IMR-90 (cell line): ENCODE measurements at regions not wholly inside any gene's neighbourhood (a gene's known extent, or its start where the extent isn't known, plus 50 kb on each side); places are given as distances from the start of the nearest gene placed in this dataset.

Experiments used
- ATAC-seq: fragments of 200-7000 bp; cut with Tn5 transposase; 2 replicates; pipeline ENCODE4 v1.9.1; 2020; ENCODE audit warnings: low read depth, mild to moderate bottlenecking, moderate library complexity
- BruUV-seq: library from RNA; stranded (reverse); fragments of 400-500 nt; replicated peaks from 2 replicates; lab custom pipeline; 2021; lab: Mats Ljungman, UMichigan
- CTCF ChIA-PET: fragments of 300-600 bp; formaldehyde crosslinking; extraction: SDS; loops from one replicate; lab custom pipeline; 2021; ENCODE audit warnings: antibody characterized with exemption; lab: Yijun Ruan, JAX
- POLR2A ChIA-PET: fragments of 300-600 bp; sonication (Branson Sonifier 250); formaldehyde crosslinking; loops from one replicate; lab custom pipeline; 2022; ENCODE audit warnings: antibody characterized with exemption; ENCODE audit not compliant: unreplicated experiment; lab: Charles Lee
- DNase-seq: peaks from one replicate; pipeline ENCODE4 v3.0.0; 2013
- H2AFZ ChIP-seq: replicated peaks from 2 replicates; pipeline ENCODE3; 2013; ENCODE audit warnings: low read length, mild to moderate bottlenecking; ENCODE audit not compliant: poor library complexity
- H2AK5ac ChIP-seq: 2 replicates; pipeline ENCODE4 v1.6.1; 2013; ENCODE audit warnings: low read depth, low read length, inconsistent platforms
- H2AK9ac ChIP-seq: replicated peaks from 2 replicates; pipeline ENCODE3; 2013; ENCODE audit warnings: mild to moderate bottlenecking, low read depth, low read length, moderate library complexity; ENCODE audit not compliant: poor library complexity
- H2BK120ac ChIP-seq: 2 replicates; pipeline ENCODE4 v1.6.1; 2013; ENCODE audit warnings: low read depth, low read length, inconsistent platforms
- H2BK15ac ChIP-seq: 3 replicates; pipeline ENCODE4 v1.6.1; 2013; ENCODE audit warnings: low read depth, low read length, inconsistent platforms
- H2BK20ac ChIP-seq: 2 replicates; pipeline ENCODE4 v1.6.1; 2013; ENCODE audit warnings: low read depth, mild to moderate bottlenecking, inconsistent platforms, low read length, moderate library complexity
- H2BK5ac ChIP-seq: 2 replicates; pipeline ENCODE4 v1.6.1; 2013; ENCODE audit warnings: mild to moderate bottlenecking, low read depth, low read length, inconsistent platforms; ENCODE audit not compliant: poor library complexity, severe bottlenecking
- H3K14ac ChIP-seq: replicated peaks from 2 replicates; pipeline ENCODE4 v1.6.1; 2013; ENCODE audit warnings: low read depth, low read length, inconsistent platforms
- H3K18ac ChIP-seq: 2 replicates; pipeline ENCODE4 v1.6.1; 2013; ENCODE audit warnings: low read depth, low read length, control low read depth
- H3K23ac ChIP-seq: 2 replicates; pipeline ENCODE4 v1.6.1; 2013; ENCODE audit warnings: low read depth, low read length, inconsistent platforms
- H3K27ac ChIP-seq: 2 replicates; pipeline ENCODE4 v1.5.1; 2013; ENCODE audit warnings: mild to moderate bottlenecking, control low read depth, low read length; ENCODE audit not compliant: insufficient read depth
- H3K27me3 ChIP-seq: 2 replicates; pipeline ENCODE4 v1.6.1; 2013; ENCODE audit warnings: low read length; ENCODE audit not compliant: control insufficient read depth, insufficient read depth
- H3K36me3 ChIP-seq: 2 replicates; pipeline ENCODE4 v1.6.1; 2013; ENCODE audit warnings: low read length, mixed read lengths; ENCODE audit not compliant: control insufficient read depth, insufficient read depth
- H3K4ac ChIP-seq: 2 replicates; pipeline ENCODE4 v1.6.1; 2013; ENCODE audit warnings: low read depth, low read length, inconsistent platforms
- H3K4me1 ChIP-seq: 2 replicates; pipeline ENCODE4 v1.6.1; 2013; ENCODE audit warnings: low read length, mixed read lengths; ENCODE audit not compliant: control insufficient read depth, insufficient read depth
- H3K4me2 ChIP-seq: 2 replicates; pipeline ENCODE4 v1.6.1; 2013; ENCODE audit warnings: low read depth, mild to moderate bottlenecking, control low read depth, low read length, moderate library complexity
- H3K4me3 ChIP-seq: 2 replicates; pipeline ENCODE4 v1.5.1; 2013; ENCODE audit warnings: low read depth, mild to moderate bottlenecking, control low read depth, low read length, moderate library complexity; ENCODE audit not compliant: insufficient read depth
- H3K56ac ChIP-seq: 2 replicates; pipeline ENCODE4 v1.6.1; 2013; ENCODE audit warnings: low read length, inconsistent platforms; ENCODE audit not compliant: insufficient read depth; ENCODE audit errors: extremely low read depth
- H3K79me1 ChIP-seq, 2 experiments: 2 replicates each; pipeline ENCODE4 v1.6.1; 2013; ENCODE audit warnings: low read length in 2 of 2, inconsistent platforms in 1 of 2, low read depth in 1 of 2
- H3K9ac ChIP-seq: 2 replicates; pipeline ENCODE4 v1.6.1; 2013; ENCODE audit warnings: low read depth, low read length, control low read depth
- H3K9me1 ChIP-seq: 2 replicates; pipeline ENCODE4 v1.6.1; 2013; ENCODE audit warnings: low read length, inconsistent platforms; ENCODE audit not compliant: insufficient read depth
- H3K9me3 ChIP-seq: 2 replicates; pipeline ENCODE4 v1.6.1; 2013; ENCODE audit warnings: low read length; ENCODE audit not compliant: control insufficient read depth, insufficient read depth
- H4K20me1 ChIP-seq: 2 replicates; pipeline ENCODE4 v1.6.1; 2013; ENCODE audit warnings: low read length, inconsistent platforms; ENCODE audit not compliant: insufficient read depth
- H4K5ac ChIP-seq: 2 replicates; pipeline ENCODE4 v1.6.1; 2013; ENCODE audit warnings: mild to moderate bottlenecking, low read depth, low read length, control low read depth
- H4K8ac ChIP-seq, 2 experiments: 2 replicates each; pipeline ENCODE4 v1.6.1; 2013; ENCODE audit warnings: low read depth in 2 of 2, low read length in 2 of 2, control low read depth in 1 of 2, inconsistent platforms in 1 of 2
- H4K91ac ChIP-seq: 2 replicates; pipeline ENCODE4 v1.6.1; 2013; ENCODE audit warnings: low read depth, low read length, inconsistent platforms; ENCODE audit not compliant: insufficient read depth
- CEBPB ChIP-seq: IDR thresholded peaks from 2 replicates; pipeline ENCODE4 v1.6.1; 2012; ENCODE audit warnings: low read depth, low read length, improper control_type of control experiment
- CTCF ChIP-seq: conservative IDR thresholded peaks from 2 replicates; pipeline ENCODE4 v1.5.1; 2012; ENCODE audit warnings: mild to moderate bottlenecking, low read depth, low read length, improper control_type of control experiment
- FOS ChIP-seq: fragments of 150-350 bp; IDR thresholded peaks from 2 replicates; pipeline ENCODE4 v1.6.1; 2016; ENCODE audit warnings: low read depth, low read length
- MAZ ChIP-seq: IDR thresholded peaks from 2 replicates; pipeline ENCODE4 v1.6.1; 2012; ENCODE audit warnings: low read depth, mild to moderate bottlenecking, low read length, improper control_type of control experiment, moderate library complexity, borderline replicate concordance
- NFE2L2 ChIP-seq: fragments of 150-350 bp; IDR thresholded peaks from 2 replicates; pipeline ENCODE4 v1.6.1; 2016; ENCODE audit warnings: low read depth, mild to moderate bottlenecking, low read length
- POLR2A ChIP-seq: IDR thresholded peaks from 2 replicates; pipeline ENCODE4 v1.6.1; 2012; ENCODE audit warnings: mild to moderate bottlenecking, low read depth, low read length
- RFX5 ChIP-seq: IDR thresholded peaks from 2 replicates; pipeline ENCODE4 v1.8.0; 2012; ENCODE audit warnings: low read depth, mild to moderate bottlenecking, low read length, moderate library complexity
- dilution Hi-C: fragments of 300-500 bp; cut with HindIII; formaldehyde crosslinking; loops from one replicate; pipeline ENCODE4 v1.14.3; 2018; ENCODE audit warnings: low sequenced_read_pairs; ENCODE audit not compliant: unreplicated experiment
- in situ Hi-C: fragments of 300-500 bp; cut with MboI; formaldehyde crosslinking; loops from 3 replicates; pipeline ENCODE4 v1.14.3; 2019; ENCODE audit warnings: low sequenced_read_pairs, inconsistent platforms, mixed read lengths
- intact Hi-C: fragments of 100-400 bp; cut with micrococcal nuclease; formaldehyde crosslinking; loops from 2 replicates; pipeline ENCODE4 v1.10.0; 2022

GRCh38 chr3:63168179-63168578 is 109.9 kb upstream of the SYNPR start:
- H3K18ac ChIP-seq: no peak overlapping the region
- H3K4me3 ChIP-seq: no peak overlapping the region
- no peak overlapping the region for H2AK9ac ChIP-seq
- no peak overlapping the region for H2BK120ac ChIP-seq
- no peak overlapping the region for H3K14ac ChIP-seq
- no peaks in the 10 kb centered on the region for H3K36me3 ChIP-seq
- no peaks in the 10 kb centered on the region for H4K20me1 ChIP-seq
- no peak overlapping the region for H3K27ac ChIP-seq
- H2AFZ ChIP-seq: no peak overlapping the region
- H3K4me2 ChIP-seq: no peak overlapping the region
- no peaks in the 10 kb centered on the region for H3K4me1 ChIP-seq
- DNase-seq (no peak), ATAC-seq (no peak)
- no peak overlapping the region for H3K9ac ChIP-seq
- no peak overlapping the region for H3K56ac ChIP-seq
- ChIA-PET CTCF (no interaction called here), POLR2A (no interaction called here)
- H3K79me1 ChIP-seq: no peaks in the 10 kb centered on the region
- H2AK5ac ChIP-seq: no peak overlapping the region
- H3K9me1 ChIP-seq: no peaks in the 10 kb centered on the region
- H2BK20ac ChIP-seq: no peak overlapping the region
- no peak overlapping the region for H3K23ac ChIP-seq
- no TSS peak for BruUV-seq
- in situ Hi-C loops: no loop called here
- dilution Hi-C loops: no loop called here
- no peak overlapping the region for H4K91ac ChIP-seq
- TF ChIP-seq CEBPB (no peak), POLR2A (no peak), NFE2L2 (no peak), CTCF (no peak), MAZ (no peak), FOS (no peak), RFX5 (no peak)
- H4K5ac ChIP-seq: no peak overlapping the region
- no peaks in the 10 kb centered on the region for H3K27me3 ChIP-seq
- no peak overlapping the region for H2BK15ac ChIP-seq
- H3K4ac ChIP-seq: no peak overlapping the region
- peaks cover 4% of the 10 kb centered on the region for H3K9me3 ChIP-seq
- H2BK5ac ChIP-seq: no peak overlapping the region
- no peak overlapping the region for H4K8ac ChIP-seq
- intact Hi-C loops: no loop called here
